ENCODE measurements at regions not wholly inside any gene's neighbourhood (a gene's known extent, or its start where the extent isn't known, plus 50 kb on each side); places are given as distances from the start of the nearest gene placed in this dataset.

GRCh38 chr10:78600740-78601139 is 468.0 kb upstream of the ZMIZ1 start:
- no peak for DNase-seq
- no peaks in the 10 kb centered on the region for H3K4me1 ChIP-seq (replicated peaks in 1 of 2)
- H3K4me3 ChIP-seq: no peak overlapping the region
- H3K9me3 ChIP-seq (replicated peaks in 1 of 3): no peaks in the 10 kb centered on the region
- TF ChIP-seq POLR2A (IDR thresholded peaks at IDR 0.05): no peak
- no peak for TF ChIP-seq CTCF (IDR thresholded peaks at IDR 0.05)
- intact Hi-C loops (cut with DNase I): no loop called here
- no peaks in the 10 kb centered on the region for H3K36me3 ChIP-seq (replicated peaks in 1 of 2)
- H3K27me3 ChIP-seq: no peaks in the 10 kb centered on the region
- WGBS, 4 donors: 72 to 83% (median 80%) methylated on average over 3 of the region's 3 CpGs
- H3K27ac ChIP-seq: no peak overlapping the region

- H3K4me1 ChIP-seq (replicated peaks in 1 of 2): no peaks in the 10 kb centered on the region
- intact Hi-C loops (cut with DNase I): no loop called here
- WGBS, 4 donors: 90 to 94% (median 93%) methylated on average over 10 to 12 of the region's 12 CpGs
- H3K4me3 ChIP-seq: no peak overlapping the region
- no peaks in the 10 kb centered on the region for H3K27me3 ChIP-seq
- no peak for TF ChIP-seq CTCF (IDR thresholded peaks at IDR 0.05)
- no peak for TF ChIP-seq POLR2A (IDR thresholded peaks at IDR 0.05)
- no peak overlapping the region for H3K27ac ChIP-seq
- no peak for DNase-seq
- no peaks in the 10 kb centered on the region for H3K9me3 ChIP-seq (replicated peaks in 1 of 3)
- no peaks in the 10 kb centered on the region for H3K36me3 ChIP-seq (replicated peaks in 1 of 2)
Measured at GRCh38 chr10:78602201-78602932, 466.4 kb upstream of the ZMIZ1 start.

- Histone ChIP-seq H3K27me3 (no peaks in the 10 kb centered on the region), H3K9me3 (replicated peaks in 1 of 3) (peaks cover 0 to 12% (median 0%) of the 10 kb centered on the region in 3 donors), H3K4me1 (replicated peaks in 1 of 2) (no peaks in the 10 kb centered on the region), H3K4me3 (no peak overlapping the region), H3K27ac (no peak overlapping the region), H3K36me3 (replicated peaks in 1 of 2) (no peaks in the 10 kb centered on the region)
- 85 to 94% (median 89%) methylated on average over 9 of the region's 9 CpGs for WGBS, 4 donors
- TF ChIP-seq CTCF (IDR thresholded peaks at IDR 0.05): no peak
- no peak for TF ChIP-seq POLR2A (IDR thresholded peaks at IDR 0.05)
- intact Hi-C loops (cut with DNase I): no loop called here
- DNase-seq: no peak
Measured at GRCh38 chr10:78604286-78604685, 464.5 kb upstream of the ZMIZ1 start.

GRCh38 chr10:78604721-78605120 is 464.0 kb upstream of the ZMIZ1 start:
- no peak for DNase-seq
- WGBS, 4 donors: 82 to 100% (median 86%) methylated on average over 2 to 3 of the region's 3 CpGs
- Histone ChIP-seq H3K27me3 (no peaks in the 10 kb centered on the region), H3K4me3 (no peak overlapping the region), H3K9me3 (replicated peaks in 1 of 3) (peaks cover 0 to 15% (median 0%) of the 10 kb centered on the region in 3 donors), H3K36me3 (replicated peaks in 1 of 2) (no peaks in the 10 kb centered on the region), H3K4me1 (replicated peaks in 1 of 2) (no peaks in the 10 kb centered on the region), H3K27ac (no peak overlapping the region)
- intact Hi-C loops (cut with DNase I): no loop called here
- no peak for TF ChIP-seq POLR2A (IDR thresholded peaks at IDR 0.05)
- no peak for TF ChIP-seq CTCF (IDR thresholded peaks at IDR 0.05)
